Epithelial cell of esophagus (primary cell): ENCODE measurements at regions not wholly inside any gene's neighbourhood (a gene's known extent, or its start where the extent isn't known, plus 50 kb on each side); places are given as distances from the start of the nearest gene placed in this dataset.
"Not testable (repeated sequence)": the region's sequence is repeated elsewhere in the genome, so short reads cannot be mapped to it uniquely, and the experiment has no call there.

Experiments used
- DNase-seq: peaks from one replicate; pipeline ENCODE4 v3.0.0; 2010; ENCODE audit warnings: low read depth
- H3K4me3 ChIP-seq: 2 replicates; pipeline ENCODE4 v1.5.1; 2011; ENCODE audit warnings: mild to moderate bottlenecking, low read length, control low read depth
- CTCF ChIP-seq: IDR thresholded peaks from 2 replicates; pipeline ENCODE4 v1.5.1; 2011; ENCODE audit warnings: low read depth, mild to moderate bottlenecking, low read length, control low read depth, inconsistent platforms; ENCODE audit not compliant: insufficient read depth; ENCODE audit errors: missing control alignments

GRCh38 chr15:62323353-62323890 is 158.3 kb upstream of the C2CD4B start:
- DNase-seq, result no peak
- TF ChIP-seq CTCF, result no peak
- no peak overlapping the region for H3K4me3 ChIP-seq

GRCh38 chr15:62324382-62324781 is 159.3 kb upstream of the C2CD4B start:
- no peak for TF ChIP-seq CTCF
- no peak overlapping the region for H3K4me3 ChIP-seq
- DNase-seq, result no peak

GRCh38 chr15:62325597-62325996 is 160.5 kb upstream of the C2CD4B start:
- TF ChIP-seq CTCF, result no peak
- no peak overlapping the region for H3K4me3 ChIP-seq
- no peak for DNase-seq

- DNase-seq, result no peak
- TF ChIP-seq CTCF, result no peak
Measured at GRCh38 chr15:62326460-62327011, 161.5 kb upstream of the C2CD4B start.

GRCh38 chr15:62327406-62327805 is 162.3 kb upstream of the C2CD4B start:
- no peak for TF ChIP-seq CTCF
- no peak for DNase-seq
- H3K4me3 ChIP-seq, result no peak overlapping the region

More at GRCh38 chr15:62326460-62327011, 161.5 kb upstream of the C2CD4B start:
- no peak overlapping the region for H3K4me3 ChIP-seq

GRCh38 chr15:62332472-62332871 is 167.4 kb upstream of the C2CD4B start:
- not testable (repeated sequence) for H3K4me3 ChIP-seq, DNase-seq

- DNase-seq, result peak; percentile 86
- TF ChIP-seq CTCF, result no peak
- no peak overlapping the region for H3K4me3 ChIP-seq
Measured at GRCh38 chr15:62334536-62334935, 169.5 kb upstream of the C2CD4B start.

- DNase-seq, result peak; percentile 78
- no peak overlapping the region for H3K4me3 ChIP-seq
- TF ChIP-seq CTCF, result no peak
Measured at GRCh38 chr15:62337934-62338333, 172.8 kb upstream of the C2CD4B start.
